ENCODE measurements at regions not wholly inside any gene's neighbourhood (a gene's known extent, or its start where the extent isn't known, plus 50 kb on each side); places are given as distances from the start of the nearest gene placed in this dataset.

- no peaks in the 10 kb centered on the region for H4K20me1 ChIP-seq (ENCODE audit: insufficient read depth, low read length)
- H3K9ac ChIP-seq (ENCODE audit: insufficient read depth, low read depth, low read length): no peak overlapping the region
- ChIA-PET CTCF (ENCODE audit: low intra/inter-chr PET ratio, low total read pairs) (no interaction called here), POLR2A (no interaction called here)
- H3K4me1 ChIP-seq (ENCODE audit: insufficient read depth, low read length): no peaks in the 10 kb centered on the region
- intact Hi-C loops (cut with micrococcal nuclease; ENCODE audit: unreplicated experiment): no loop called here
- H3K4me3 ChIP-seq (replicated peaks in 1 of 3; ENCODE audit: insufficient read depth in 1 of 3, low read depth in 2 of 3, low read length in 3 of 3): no peak overlapping the region
- no peak for ATAC-seq
- in situ Hi-C loops (cut with HindIII; ENCODE audit: extremely low pct_ligation_motif_present, low pct_unique_long_range_greater_than_20kb): no loop called here
- BruUV-seq (replicated peaks): no TSS peak
- no peaks in the 10 kb centered on the region for H3K36me3 ChIP-seq (replicated peaks in 1 of 2; ENCODE audit: control insufficient read depth in 1 of 2, insufficient read depth in 2 of 2, low read length in 2 of 2)
- H3K79me2 ChIP-seq (ENCODE audit: insufficient read depth, low read length): no peaks in the 10 kb centered on the region
- no peak overlapping the region for H2AFZ ChIP-seq (ENCODE audit: low read length)
- FAIRE-seq: no peak
- DNase-seq (ENCODE audit: low spot score): no peak
- 0% methylated on average over 3 of the region's 3 CpGs for WGBS (ENCODE audit: low lambda C conversion rate)
- no peaks in the 10 kb centered on the region for H3K9me3 ChIP-seq (ENCODE audit: low read length)
- H3K27me3 ChIP-seq (ENCODE audit: control insufficient read depth in 1 of 2, insufficient read depth in 2 of 2, low read length in 2 of 2): no peaks in the 10 kb centered on the region
- H3K27ac ChIP-seq (ENCODE audit: extremely low read length, insufficient read depth, low read length): no peak overlapping the region
- no peak overlapping the region for H3K4me2 ChIP-seq (ENCODE audit: low read depth, low read length)
- TF ChIP-seq ZBTB4 (CRISPR knock-in tag; IDR thresholded peaks at IDR 0.05; ENCODE audit: borderline replicate concordance) (no peak), ZNF24 (IDR thresholded peaks at IDR 0.05) (no peak), PRDM4 (CRISPR knock-in tag; IDR thresholded peaks at IDR 0.05; ENCODE audit: borderline replicate concordance) (no peak), ZFP91 (CRISPR knock-in tag; IDR thresholded peaks at IDR 0.05; ENCODE audit: borderline replicate concordance) (no peak), ZSCAN31 (CRISPR knock-in tag; IDR thresholded peaks at IDR 0.05; ENCODE audit: low read depth) (no peak), ZNF441 (CRISPR knock-in tag; IDR thresholded peaks at IDR 0.05; ENCODE audit: borderline replicate concordance) (no peak), TFDP2 (CRISPR knock-in tag; IDR thresholded peaks at IDR 0.05) (no peak), NFE2 (CRISPR knock-in tag; IDR thresholded peaks at IDR 0.05) (no peak), SP5 (CRISPR knock-in tag; IDR thresholded peaks at IDR 0.05; ENCODE audit: borderline replicate concordance, low read depth) (no peak), RBFOX2 (IDR thresholded peaks at IDR 0.05; ENCODE audit: low read depth, low read length) (no peak), ZNF180 (CRISPR knock-in tag; IDR thresholded peaks at IDR 0.05; ENCODE audit: borderline replicate concordance, low read depth) (no peak), NR2F2 (IDR thresholded peaks at IDR 0.05; ENCODE audit: borderline replicate concordance, low read depth) (no peak), YEATS2 (CRISPR knock-in tag; IDR thresholded peaks at IDR 0.05; ENCODE audit: borderline replicate concordance) (no peak), IKZF1 (IDR thresholded peaks at IDR 0.05) (no peak), ZNF644 (CRISPR knock-in tag; IDR thresholded peaks at IDR 0.05; ENCODE audit: low read depth) (no peak), ATM (IDR thresholded peaks at IDR 0.05; ENCODE audit: borderline replicate concordance) (no peak), SNAPC5 (CRISPR knock-in tag; IDR thresholded peaks at IDR 0.05; ENCODE audit: borderline replicate concordance) (no peak)
Measured at GRCh38 chr4:176443646-176444409, 124.1 kb downstream of the SPCS3 start.
